ENCODE measurements at regions not wholly inside any gene's neighbourhood (a gene's known extent, or its start where the extent isn't known, plus 50 kb on each side); places are given as distances from the start of the nearest gene placed in this dataset.
"Not testable (repeated sequence)": the region's sequence is repeated elsewhere in the genome, so short reads cannot be mapped to it uniquely, and the experiment has no call there.

DNA sequence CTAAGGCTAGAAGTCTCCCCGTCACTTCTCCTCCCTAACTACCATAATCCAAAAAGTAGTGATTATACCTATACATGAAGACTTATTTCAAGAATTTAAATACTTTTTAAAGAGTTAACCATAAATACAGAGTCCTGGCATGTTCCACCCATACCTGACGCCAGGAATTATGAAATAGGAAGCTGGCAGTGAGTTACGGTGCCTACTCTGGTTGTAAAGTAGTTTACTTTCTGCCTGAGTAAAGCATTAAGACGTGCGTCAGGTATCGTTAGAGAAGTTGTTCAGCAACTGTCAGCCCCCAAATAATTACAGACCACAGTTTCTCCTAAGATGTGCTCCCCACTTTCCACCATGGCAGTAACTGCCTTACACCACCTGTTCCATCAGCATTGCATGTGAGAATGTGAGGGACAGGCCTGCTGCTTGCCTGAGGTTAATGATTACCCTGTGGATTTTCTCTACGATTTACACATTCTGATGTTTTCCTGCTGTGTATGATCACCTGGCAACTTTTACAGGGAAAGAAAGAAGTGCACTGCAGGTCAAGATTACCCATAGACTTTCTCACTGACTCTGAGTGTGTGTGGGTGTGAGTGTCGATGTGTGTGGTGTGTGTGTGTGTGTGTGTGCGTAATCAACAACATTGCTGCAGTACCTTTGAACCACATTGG lies 92.3 kb upstream of the SLC7A11 start:
- Histone ChIP-seq H3K9me3 (no peaks in the 10 kb centered on the region), H3K4me1 (no peaks in the 10 kb centered on the region), H3K4me3 (no peak overlapping the region), H3K36me3 (no peaks in the 10 kb centered on the region), H3K27ac (no peak overlapping the region), H3K27me3 (no peaks in the 10 kb centered on the region)
- DNase-seq: no peak
- TF ChIP-seq, protein P1, sequence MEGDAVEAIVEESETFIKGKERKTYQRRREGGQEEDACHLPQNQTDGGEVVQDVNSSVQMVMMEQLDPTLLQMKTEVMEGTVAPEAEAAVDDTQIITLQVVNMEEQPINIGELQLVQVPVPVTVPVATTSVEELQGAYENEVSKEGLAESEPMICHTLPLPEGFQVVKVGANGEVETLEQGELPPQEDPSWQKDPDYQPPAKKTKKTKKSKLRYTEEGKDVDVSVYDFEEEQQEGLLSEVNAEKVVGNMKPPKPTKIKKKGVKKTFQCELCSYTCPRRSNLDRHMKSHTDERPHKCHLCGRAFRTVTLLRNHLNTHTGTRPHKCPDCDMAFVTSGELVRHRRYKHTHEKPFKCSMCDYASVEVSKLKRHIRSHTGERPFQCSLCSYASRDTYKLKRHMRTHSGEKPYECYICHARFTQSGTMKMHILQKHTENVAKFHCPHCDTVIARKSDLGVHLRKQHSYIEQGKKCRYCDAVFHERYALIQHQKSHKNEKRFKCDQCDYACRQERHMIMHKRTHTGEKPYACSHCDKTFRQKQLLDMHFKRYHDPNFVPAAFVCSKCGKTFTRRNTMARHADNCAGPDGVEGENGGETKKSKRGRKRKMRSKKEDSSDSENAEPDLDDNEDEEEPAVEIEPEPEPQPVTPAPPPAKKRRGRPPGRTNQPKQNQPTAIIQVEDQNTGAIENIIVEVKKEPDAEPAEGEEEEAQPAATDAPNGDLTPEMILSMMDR (IDR thresholded peaks at IDR 0.05): no peak
- no peak for TF ChIP-seq POLR2A (IDR thresholded peaks at IDR 0.05)
- WGBS, 2 donors: 68 to 69% methylated on average over 8 to 9 of the region's 9 CpGs
- intact Hi-C loops (cut with DNase I): no loop called here

DNA sequence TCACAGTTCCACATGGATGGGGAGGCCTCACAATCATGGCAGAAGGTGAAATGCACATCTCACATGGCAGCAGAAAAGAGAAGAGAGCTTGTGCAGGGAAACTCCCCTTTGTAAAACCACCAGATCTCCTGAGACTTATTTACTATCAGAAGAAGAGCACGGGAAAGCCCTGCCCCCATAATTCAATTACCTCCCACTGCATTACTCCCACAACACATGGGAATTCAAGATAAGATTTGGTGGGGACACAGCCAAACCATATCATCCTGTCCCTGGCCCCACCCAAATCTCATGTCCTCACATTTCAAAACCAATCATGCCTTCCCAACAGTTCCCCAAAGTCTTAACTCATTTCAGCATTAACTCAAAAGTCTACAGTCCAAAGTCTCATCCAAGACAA lies 90.3 kb upstream of the SLC7A11 start:
- intact Hi-C loops (cut with DNase I); H3K27me3 ChIP-seq; H3K36me3 ChIP-seq; H3K27ac ChIP-seq; DNase-seq; H3K9me3 ChIP-seq; H3K4me3 ChIP-seq; H3K4me1 ChIP-seq: not testable (repeated sequence)
- 57 to 77% methylated on average over 1 of the region's 1 CpG for WGBS, 2 donors

DNA sequence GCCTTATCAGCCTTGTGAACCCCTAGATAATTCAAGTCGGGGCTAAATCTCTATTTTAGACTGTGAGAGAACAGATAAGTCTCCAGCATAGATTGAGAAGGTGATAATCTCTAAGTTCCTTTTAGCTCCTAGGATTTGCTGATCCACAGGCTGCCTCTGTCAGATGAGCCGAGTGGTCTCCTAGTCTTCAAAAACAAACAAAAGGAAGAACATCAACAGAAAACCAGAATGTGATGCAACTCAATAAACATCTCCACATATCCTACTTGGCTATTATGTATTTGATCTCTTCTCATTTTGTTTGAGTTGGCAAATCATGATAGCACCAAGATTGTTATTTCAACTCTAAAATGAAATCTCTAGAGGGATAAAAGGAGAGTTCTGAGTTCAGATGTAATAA lies 88.4 kb upstream of the SLC7A11 start:
- Histone ChIP-seq H3K9me3 (no peaks in the 10 kb centered on the region), H3K27ac (no peak overlapping the region), H3K4me1 (no peaks in the 10 kb centered on the region), H3K4me3 (no peak overlapping the region), H3K27me3 (no peaks in the 10 kb centered on the region), H3K36me3 (no peaks in the 10 kb centered on the region)
- no peak for TF ChIP-seq POLR2A (IDR thresholded peaks at IDR 0.05)
- TF ChIP-seq, protein P1 (IDR thresholded peaks at IDR 0.05): no peak
- intact Hi-C loops (cut with DNase I): no loop called here
- no peak for DNase-seq
- 43 to 62% methylated on average over 2 of the region's 2 CpGs for WGBS, 2 donors

- WGBS, 2 donors: 73 to 78% methylated on average over 6 of the region's 6 CpGs
- Histone ChIP-seq H3K27me3 (no peaks in the 10 kb centered on the region), H3K4me1 (no peaks in the 10 kb centered on the region), H3K27ac (no peak overlapping the region), H3K4me3 (no peak overlapping the region), H3K36me3 (no peaks in the 10 kb centered on the region), H3K9me3 (no peaks in the 10 kb centered on the region)
- intact Hi-C loops (cut with DNase I): no loop called here
- TF ChIP-seq POLR2A (IDR thresholded peaks at IDR 0.05): no peak
- TF ChIP-seq, protein P1 (IDR thresholded peaks at IDR 0.05): no peak
- DNase-seq: no peak
These were observed 87.4 kb upstream of the SLC7A11 start for GRCh38 chr4:138329506-138330070.

GRCh38 chr4:138327338-138327737 lies 85.2 kb upstream of the SLC7A11 start:
- no peak overlapping the region for H3K27ac ChIP-seq
- 79 to 85% methylated on average over 1 of the region's 1 CpG for WGBS, 2 donors

More at GRCh38 chr4:138327338-138327737, 85.2 kb upstream of the SLC7A11 start:
- no peaks in the 10 kb centered on the region for H3K4me1 ChIP-seq
- H3K4me3 ChIP-seq: no peak overlapping the region
- H3K27me3 ChIP-seq: no peaks in the 10 kb centered on the region
- no peaks in the 10 kb centered on the region for H3K9me3 ChIP-seq
- intact Hi-C loops (cut with DNase I): no loop called here
- TF ChIP-seq, protein P1 (IDR thresholded peaks at IDR 0.05): no peak
- TF ChIP-seq POLR2A (IDR thresholded peaks at IDR 0.05): no peak
- no peaks in the 10 kb centered on the region for H3K36me3 ChIP-seq
- DNase-seq: no peak

Data from esophagus squamous epithelium (tissue), 5 donors.